NCI-H146 treated with DMSO at 0.1 percent for 48 hours (cell line): ENCODE measurements at regions not wholly inside any gene's neighbourhood (a gene's known extent, or its start where the extent isn't known, plus 50 kb on each side); places are given as distances from the start of the nearest gene placed in this dataset.
"Not testable (repeated sequence)": the region's sequence is repeated elsewhere in the genome, so short reads cannot be mapped to it uniquely, and the experiment has no call there.

Source experiments
- DNase-seq: peaks from one replicate; lab custom pipeline; 2025; ENCODE audit not compliant: unreplicated experiment; lab: John Stamatoyannopoulos, UW

DNA sequence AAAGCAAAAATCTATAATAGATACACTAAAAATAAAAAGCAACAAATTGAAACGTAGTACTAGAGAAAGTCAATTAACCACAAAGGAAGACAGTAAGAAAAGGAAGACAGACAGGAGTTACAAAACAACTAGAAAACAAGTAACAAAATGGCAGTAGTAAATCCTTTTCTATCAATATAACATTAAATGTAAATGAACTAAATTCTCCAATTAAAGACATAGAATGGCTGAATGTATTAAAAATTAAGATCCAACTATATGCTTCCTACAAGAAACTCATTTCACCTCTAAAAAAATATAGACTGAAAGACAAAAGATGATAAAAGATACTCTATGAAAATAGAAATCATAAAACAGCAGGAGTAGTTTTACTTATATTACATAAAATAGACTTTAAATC lies 79.1 kb downstream of the CTH start:
- DNase-seq: no peak

DNA sequence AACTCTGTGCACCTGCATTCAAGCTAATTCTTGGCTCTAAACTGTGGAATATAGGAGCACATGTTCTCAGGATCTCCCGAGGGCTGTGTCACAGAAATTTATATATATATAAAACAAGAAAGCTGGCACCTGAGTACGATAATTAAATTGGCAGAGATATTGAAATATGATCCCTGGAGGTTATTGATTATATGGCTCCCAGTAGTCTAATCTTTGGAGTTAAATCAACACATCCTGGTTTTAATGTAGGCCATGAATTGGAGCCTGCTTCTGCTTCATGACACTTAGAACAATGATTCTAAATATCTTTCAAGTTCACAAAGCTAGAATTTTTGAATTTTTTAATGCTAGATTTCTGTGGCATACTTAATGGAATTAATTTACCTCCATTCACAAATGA lies 84.3 kb downstream of the CTH start:
- peak; percentile 13 for DNase-seq

DNA sequence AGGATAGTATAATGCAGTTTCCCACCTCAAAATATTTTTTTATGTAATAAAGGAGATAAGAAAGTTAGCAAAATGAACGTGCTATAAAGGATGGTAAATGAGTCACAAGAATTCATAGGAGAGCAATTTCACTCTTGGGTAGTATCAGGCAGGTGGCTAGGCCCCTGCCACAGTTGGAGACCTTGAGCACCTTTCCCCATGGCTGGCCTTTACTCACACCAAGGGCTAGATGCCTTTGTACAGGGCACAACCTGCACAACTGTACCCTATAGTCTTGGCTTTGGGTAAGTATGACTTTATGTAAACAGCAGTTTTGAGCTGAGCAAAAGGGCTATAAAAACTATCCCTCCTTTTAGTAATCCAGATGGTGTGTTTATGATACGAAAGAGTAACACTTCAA lies 85.1 kb downstream of the CTH start:
- DNase-seq: no peak

DNA sequence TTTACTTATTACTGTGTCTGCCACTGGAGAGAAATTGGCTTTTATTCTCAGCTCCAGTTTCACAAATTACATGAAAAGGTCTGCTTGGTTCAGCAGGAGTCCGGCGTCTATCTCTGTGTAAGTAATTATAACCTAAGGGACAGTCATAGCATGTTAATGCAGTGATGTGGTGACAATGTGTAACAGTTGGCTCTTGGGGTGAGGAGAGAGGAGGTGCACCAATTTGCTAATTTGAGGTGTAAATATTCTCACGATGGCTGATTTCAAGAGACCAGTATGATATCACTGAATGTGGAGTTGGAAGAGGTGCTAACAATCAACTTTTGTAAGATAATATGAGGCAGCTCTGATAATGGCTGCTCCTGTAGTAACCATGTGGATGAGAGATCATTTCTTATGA lies 86.1 kb downstream of the CTH start:
- DNase-seq: peak; percentile 35

DNA sequence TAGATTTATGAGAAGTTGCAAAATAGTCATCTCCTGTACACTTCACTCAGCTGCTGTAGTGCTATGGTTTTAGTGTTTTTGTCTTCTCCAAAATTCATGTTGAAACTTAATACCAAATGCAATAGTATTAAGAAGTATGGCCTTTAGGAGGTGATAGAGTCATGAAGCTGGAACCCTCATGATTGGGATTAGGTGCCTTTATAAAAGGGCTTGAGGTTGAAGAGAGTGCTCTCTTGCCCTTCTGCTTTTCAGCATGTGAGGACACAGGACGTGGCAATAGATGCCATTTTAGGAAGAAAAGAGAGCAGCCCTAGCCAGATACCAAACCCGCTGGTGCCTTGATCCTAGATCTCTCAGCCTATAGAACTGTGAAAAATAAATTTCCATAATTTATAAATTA lies 87.6 kb downstream of the CTH start:
- no peak for DNase-seq

DNA sequence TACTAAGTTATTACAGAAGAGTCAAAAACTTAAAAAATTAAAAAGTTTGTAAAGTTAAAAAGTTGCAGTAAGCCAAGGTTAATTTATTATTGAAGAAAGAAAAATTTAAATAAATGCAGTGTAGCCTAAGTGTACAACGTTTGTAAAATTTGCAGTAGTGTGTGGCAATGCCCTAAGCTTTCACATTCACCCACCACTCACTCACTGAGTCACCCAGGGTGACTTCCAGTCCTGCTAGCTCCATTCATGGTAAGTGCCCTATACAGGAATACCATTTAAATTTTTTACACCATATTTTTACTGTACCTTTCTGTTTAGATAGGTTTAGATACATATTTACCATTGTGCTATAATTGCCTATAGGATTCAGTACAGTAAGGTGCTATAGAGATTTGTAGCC lies 88.6 kb downstream of the CTH start:
- DNase-seq: no peak

DNA sequence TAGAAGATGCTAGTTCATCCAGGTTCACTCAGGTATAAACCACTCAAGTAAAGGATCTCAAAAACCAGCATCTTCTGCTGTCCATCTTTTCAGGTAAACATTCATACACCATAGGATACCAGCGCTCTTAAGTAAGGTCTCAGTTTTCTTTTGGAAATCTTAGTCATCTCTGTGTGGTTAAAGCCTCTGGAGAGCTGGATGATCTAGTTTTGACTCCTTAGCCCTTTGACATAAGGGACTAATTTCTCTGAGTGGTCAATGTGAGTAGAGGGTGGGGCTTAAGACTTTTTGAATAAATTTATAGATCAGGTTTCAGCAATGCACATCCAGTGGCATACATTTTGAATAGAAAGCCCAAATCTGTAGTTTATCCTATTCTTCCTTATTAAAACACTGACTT lies 92.3 kb downstream of the CTH start:
- no peak for DNase-seq

DNA sequence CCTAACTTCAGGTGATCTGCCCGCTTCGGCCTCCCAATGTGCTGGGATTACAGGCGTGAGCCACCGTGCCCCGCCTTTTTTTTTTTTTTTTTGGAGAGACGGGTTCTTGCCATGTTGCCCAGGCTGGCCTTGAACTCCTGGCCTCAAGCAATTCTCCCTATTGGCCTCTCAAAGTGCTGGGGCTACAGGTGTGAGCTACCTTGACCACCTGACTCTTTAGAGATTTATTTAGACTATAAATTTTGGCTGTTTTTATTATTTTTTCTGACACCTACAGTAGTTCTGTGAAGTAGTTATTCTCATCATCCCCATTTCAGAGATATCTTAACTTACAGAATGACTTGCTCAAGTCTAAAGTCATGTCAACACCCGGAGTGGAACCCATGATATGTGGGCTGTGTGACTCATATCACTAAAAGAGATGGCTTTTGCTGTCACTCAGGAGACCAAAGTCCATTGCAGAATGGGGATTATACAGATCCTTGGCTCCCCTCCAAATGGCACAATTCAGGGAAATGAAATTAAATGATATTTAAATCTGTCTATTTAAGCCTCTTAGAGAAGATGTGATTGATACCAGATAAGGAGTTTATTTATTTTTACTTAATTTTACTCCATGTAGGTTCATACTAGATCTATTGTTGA lies 93.2 kb downstream of the CTH start:
- no peak for DNase-seq

DNA sequence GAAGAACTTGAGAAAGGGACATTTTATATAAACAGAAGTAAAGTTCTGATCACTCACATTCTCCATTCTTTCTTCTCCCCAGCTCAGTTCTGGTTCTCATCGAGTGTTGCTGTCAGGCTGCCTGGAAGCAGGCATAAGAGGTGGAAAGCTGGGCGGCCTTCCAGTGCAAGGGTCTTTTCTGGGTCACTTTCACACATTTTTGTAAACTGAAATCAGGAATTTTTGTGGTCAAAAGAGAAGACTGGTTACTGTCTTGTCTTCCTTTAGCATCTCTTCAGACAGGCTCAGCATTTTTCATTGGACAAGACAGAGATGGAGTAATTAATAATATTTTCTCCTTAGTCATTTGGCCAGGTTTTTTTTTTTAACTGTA lies 93.7 kb downstream of the CTH start:
- no peak for DNase-seq

DNA sequence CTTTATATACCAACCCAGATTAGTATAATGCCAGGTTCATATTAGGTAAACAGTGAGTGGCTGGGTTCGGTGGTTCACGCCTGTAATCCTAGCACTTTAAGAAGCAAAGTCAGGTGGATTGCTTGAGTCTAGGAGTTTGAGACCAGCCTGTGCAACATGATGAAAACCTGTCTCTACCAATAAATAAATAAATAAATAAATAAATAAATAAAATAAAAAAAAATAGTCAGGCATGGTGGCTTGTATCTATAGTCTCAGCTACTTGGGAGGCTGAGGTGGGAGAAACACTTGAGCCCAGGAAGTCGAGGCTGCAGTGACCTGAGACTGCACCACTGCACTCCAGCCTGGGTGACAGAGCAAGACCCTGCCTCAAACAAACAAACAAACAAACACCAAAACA lies 96.9 kb downstream of the CTH start:
- DNase-seq: not testable (repeated sequence)

DNA sequence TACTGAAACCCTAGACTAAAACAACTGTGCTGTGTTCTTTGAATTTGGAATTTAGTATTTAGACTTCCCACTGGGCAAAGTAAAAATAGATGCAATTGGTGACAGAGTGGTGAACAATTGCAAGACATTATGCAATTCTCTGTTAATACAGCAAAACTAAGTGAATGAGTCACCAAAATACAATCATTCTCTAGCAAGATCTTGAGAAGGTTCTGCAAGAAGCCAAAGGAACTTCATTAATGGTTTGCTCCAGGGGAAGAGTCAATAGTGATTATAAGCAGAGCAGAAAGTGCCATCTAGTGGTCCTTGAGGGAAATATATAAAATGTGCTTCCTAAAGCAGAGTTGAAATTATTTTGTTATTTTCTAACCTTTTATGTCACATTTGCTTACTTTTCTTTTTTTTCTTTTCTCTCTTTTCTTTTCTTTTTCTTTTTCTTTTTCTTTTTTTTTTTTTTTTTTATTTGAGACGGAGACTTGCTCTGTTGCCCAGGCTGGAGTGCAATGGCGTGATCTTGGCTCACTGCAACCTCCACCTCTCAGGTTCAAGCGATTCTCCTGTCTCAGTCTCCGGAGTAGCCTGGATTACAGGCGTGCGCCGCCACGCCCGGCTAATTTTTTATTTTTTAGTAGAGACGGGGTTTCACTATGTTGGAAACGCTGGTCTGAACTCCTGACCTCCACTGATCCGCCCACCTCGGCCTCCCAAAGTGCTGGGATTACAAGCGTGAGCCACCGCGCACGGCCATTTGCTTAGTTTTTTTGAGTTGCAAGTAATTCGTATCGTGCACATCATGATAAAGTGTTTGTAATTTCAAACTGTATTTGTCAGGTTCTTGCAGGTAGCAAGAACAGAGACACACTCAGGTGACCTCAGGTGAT lies 99.2 kb downstream of the CTH start:
- DNase-seq: peak; percentile 77

DNA sequence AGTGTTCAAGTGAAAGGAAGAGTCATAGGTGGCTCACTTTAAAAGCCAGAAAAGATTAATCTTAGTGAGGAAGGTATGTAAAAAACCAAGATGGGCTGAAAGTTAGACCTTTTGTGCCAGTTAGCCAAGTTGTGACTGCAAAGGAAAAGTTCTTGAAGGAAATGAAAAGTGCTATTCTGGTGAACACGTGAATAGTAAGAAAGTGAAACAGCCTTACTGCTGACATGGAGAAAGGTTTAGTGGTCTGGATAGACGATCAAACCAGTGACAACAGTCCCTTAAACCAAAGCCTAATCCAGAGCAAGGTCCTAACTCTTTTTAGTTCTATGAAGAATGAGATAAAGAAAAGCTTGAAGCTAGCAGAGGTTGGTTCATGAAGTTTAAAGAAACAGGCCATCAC lies 106.4 kb downstream of the CTH start:
- no peak for DNase-seq

DNA sequence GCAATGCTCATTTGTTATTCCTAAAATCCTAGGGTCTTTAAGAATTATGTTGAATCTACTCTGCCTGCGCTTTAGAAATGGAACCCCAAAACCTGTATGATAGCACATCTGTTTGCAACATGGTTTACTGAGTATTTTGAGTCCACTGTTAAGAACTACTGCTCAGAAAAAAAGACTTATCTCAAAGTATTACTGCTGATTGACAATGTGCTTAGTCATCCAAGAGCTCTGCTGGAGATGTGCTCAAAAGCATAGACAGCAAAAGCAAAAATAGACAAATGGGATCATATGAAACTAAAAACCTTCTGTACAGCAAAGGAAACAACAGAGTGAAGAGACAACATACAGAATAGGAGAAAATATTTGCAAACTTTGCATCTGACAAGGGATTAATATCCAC lies 107.0 kb downstream of the CTH start:
- DNase-seq: no peak

DNA sequence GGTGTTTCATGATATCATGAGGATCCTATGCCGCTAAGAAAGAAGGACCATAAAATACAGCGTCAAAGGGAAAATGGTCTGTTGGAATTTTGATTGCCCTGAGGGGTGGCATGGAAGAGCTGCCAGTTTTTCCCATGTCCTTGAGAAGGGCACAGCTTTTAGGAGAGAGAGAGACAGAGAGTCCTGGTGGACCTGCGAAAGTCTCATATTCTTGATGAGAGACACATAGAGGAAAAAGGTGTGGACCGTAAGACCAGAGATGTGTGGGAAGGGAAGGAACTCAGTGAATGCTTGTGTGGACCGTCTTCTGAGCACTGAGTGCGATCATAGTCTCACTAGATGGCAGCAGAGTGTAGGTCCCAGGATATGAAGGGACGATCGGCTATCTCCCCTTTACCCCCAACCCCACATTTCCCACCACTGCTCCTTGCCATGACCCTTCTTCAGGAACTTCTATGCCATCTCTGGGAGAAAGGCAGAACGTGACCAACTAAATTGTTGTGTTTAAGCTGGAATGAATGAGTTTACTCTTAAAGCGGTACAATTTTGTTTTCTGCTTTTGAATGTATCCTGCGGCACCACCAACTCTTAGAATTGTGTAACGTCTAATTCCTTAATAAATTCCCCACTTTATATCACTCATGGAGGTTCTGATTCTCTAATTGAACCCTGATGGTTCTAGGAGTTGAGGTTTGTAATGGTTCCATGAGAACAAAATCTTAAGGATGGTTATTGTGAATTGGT lies 117.7 kb downstream of the CTH start:
- peak; percentile 27 for DNase-seq

DNA sequence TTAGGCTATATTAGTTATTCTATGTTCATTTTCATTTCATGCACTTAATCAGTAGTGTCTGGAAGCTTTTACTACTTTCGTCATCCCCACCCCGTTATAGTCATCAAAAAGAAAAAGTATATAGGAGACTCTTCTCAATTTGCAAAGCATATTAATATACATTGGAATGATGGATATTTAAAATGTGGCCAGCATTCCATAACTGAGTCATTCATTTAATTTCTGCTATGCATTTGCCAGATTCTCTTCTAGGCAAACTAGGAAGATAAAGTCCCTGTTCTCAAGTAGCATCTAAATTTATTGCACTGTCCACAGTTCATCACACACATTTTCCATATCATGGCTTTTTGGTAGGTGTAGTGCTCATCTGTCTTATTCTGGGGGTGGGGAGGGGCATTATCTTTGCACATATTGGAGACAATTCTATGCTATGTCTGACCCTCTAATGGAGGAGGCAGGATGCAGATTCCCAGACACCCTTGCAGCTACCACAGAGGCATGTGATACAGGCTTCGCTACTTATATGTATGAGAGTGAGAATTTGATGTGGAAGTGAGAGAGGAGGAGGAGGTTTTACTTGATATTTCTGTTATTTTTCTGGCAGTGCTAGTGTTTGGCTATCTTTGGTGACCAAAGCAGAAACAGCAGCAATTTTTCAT lies 125.8 kb downstream of the CTH start:
- no peak for DNase-seq

DNA sequence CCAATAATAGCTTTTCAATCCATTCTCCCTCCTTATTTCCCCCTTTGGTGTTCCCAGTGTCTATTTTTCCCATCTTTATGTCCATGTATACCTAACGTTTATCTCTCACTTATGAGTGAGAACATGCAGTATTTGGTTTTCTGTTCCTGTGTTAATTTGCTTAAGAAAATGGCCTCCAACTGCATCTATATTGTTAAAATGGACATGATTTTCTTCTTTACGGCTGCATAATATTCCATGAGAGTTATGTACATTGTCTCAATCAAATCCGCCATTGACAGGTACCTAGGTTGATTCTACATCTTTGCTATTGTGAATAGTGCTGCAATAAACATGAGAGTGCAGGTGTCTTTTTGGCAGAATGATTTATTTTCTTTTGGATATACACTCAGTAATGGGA lies 126.7 kb downstream of the CTH start:
- DNase-seq: no peak

DNA sequence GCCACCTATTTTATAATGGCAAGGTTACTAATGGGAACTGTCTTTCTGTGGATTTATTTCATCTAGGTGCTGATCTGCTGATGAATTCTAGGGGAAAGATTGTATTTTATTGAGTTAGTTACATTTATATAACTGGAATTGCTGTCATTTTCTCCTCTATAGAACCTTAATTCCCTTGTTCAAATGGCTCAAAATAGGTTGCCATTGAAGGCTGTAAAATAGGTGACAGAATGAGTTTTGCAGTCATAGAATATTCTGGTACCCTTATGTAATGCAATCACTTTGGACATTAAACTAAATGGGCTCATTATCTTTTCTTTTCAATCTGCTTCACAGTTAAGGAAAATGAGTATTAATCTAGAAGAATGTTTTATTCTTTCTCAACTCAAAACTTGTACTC lies 131.0 kb downstream of the CTH start:
- DNase-seq: no peak

DNA sequence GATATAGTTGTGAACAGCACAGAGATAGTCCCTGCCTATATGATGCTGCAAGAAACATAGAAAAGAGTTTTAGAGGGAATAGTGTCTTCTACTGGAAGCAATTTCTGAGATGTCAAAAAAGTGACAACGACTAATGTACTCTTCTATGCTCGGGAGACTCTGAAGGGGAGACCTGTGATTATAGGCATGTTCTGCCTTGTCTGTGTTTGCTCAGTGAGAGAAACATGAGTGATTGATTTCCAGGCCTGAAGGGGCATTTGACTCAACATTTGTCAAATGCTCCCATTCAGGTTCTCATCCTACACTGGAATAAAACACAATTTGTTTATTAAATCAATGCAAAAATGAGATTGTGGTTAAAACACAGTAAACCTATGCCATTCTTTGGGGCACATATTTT lies 131.8 kb downstream of the CTH start:
- DNase-seq: peak; percentile 14

DNA sequence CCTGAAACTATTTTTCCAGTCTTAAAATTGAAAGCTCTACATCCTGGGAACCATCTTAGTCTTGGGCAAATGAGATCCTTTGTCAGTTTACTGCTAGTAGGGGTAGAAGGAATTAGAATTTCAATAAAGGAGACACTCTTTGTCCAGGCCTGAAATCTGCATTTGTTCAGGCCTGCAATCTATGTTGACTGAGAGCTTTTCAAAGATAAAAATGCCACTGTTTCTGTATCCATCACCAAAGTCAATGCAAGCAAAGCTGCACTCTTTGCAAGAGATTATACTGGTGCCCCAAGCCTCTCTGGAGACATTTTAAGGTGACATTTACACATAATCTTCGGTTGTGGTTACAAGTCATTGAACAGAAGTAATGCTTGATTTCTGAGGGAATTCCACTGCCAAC lies 135.7 kb downstream of the CTH start:
- no peak for DNase-seq

DNA sequence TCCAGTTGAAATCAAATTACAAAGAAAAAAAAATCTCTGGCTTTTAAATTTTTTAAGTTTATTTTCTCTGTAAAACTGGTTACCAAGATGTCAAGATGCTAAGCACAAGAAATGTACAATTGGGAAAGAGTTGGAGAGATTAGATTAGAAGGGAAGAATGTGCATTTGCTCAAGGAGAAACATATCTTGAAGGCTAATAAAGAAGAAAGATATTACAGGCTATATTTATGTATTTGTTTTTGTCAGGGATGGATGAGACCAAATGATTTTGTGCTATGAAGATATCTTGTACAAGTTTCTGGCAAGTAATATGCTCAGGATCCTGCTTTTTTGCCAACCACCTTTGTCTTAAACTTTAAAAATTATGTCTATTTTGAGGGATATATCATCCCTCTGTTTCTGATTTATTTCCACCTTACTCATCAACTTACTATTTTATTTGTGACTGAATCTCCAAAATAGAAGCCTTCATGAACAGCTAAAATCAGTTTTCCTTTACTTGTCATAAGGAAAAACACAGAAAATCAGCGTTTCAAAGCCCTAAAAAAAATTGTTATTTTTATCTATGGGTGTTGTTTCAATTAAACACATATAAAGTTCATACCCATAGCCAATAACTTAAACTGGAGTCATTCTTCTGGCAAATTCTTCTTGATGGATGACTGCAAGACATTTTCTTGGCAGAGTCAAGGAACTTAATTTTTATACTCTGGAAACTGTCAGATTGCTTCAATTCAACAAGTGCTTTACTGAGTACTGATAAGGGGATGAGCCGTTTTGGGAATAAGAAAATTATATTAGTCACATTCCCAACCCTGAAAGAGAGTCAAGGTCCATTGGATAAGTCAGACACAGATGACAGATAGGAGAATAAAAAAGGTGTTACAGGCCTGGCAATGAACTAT lies 141.8 kb downstream of the CTH start:
- DNase-seq: no peak

DNA sequence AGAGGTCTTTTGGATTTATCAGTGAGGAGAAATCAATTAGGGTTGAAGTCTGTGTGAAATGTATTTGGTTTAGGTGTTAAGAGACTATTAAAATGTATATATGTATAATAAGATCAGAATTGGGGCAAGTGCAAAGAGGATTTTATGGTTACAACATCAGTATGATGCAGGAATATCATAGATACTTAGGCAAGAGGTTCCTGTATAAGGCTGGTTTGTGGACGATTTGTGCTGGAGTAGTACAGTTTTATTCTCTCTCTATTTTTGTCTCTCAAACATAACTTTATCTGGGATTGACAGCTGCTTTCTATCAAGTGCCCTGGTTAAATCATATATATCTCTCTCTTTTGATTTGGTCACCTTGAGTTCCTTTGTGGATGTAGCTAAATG lies 142.5 kb downstream of the CTH start:
- no peak for DNase-seq
